SH-SY5Y (cell line): ENCODE measurements at regions not wholly inside any gene's neighbourhood (a gene's known extent, or its start where the extent isn't known, plus 50 kb on each side); places are given as distances from the start of the nearest gene placed in this dataset.
A peak's percentile ranks its signal among the peaks of the same experiment; 100 is the strongest.

Source experiments
- GATA2 ChIP-seq: IDR thresholded peaks from 2 replicates; pipeline ENCODE4 v1.6.1; 2011; ENCODE audit warnings: mild to moderate bottlenecking, low read depth, low read length
- GATA3 ChIP-seq: IDR thresholded peaks from 2 replicates; pipeline ENCODE4 v1.6.1; 2011; ENCODE audit warnings: low read depth, mild to moderate bottlenecking, low read length, moderate library complexity

DNA sequence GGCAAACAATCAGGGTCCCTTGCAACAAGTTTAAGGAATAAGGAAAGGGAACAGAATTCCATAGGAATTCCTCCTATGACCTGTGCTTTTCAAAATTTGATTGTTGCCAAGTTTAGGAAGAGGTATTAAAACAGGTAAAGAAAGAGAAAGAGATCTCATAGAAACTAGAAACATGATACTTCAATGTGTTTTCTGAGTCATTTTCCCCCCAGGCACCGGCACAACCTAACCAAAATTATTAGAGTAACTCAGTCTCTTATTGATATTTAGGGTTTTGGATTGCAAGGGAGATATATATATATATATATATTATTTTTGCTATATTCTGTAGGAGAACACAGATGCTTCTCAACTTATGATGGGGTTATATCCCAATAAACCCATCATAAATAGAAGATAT lies 278.0 kb upstream of the DKK2 start:
- no peak for TF ChIP-seq GATA3
- no peak for TF ChIP-seq GATA2

DNA sequence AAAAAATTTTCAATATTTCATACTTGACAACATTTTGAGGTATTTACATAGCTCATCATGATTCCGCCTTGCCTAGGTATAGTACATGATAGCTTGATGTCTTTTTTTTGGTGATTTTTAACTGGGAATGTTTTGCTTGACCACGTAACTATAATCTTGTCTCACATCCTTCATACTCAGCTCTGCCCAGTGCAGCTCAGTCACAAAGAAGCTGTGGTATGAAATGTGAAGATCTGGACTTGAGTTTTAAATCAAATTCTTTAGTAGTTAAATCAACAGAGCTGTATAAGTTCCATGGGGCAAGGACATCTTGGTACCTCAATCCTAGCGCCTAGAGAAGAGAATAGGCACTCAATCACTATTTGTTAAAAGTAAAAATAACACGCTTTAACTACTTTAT lies 276.3 kb upstream of the DKK2 start:
- TF ChIP-seq GATA3 (no peak), GATA2 (no peak)

DNA sequence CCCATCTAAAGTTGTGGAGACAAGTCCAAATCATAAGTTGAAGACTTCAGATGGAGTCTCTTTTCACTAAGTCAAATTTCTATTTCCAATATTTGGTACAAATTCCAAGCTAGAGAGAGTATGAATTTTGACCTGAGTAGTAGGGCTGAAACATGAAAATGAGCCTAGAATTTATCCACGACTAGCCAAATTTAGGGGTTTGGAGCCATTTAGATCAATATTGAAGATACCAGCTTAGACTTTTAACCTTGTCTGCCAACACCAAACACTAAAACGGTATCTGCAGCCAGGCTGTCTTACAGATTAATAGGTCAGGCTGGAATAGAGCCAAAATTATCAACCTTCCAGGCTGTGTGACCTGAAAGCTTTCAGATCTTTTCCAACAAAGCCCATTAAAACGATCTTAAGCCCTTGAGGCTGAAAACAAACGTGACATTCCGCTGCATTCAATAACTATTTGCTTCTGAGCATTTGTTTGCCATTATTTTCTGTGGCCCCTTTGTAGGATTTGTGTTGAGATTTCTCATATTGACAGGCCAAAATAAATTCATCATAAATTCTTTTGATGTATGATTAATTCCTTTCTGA lies 268.7 kb upstream of the DKK2 start:
- TF ChIP-seq GATA3 (peak; percentile 54; the same call in 1 of the 2 replicates), GATA2 (peak; percentile 74)

DNA sequence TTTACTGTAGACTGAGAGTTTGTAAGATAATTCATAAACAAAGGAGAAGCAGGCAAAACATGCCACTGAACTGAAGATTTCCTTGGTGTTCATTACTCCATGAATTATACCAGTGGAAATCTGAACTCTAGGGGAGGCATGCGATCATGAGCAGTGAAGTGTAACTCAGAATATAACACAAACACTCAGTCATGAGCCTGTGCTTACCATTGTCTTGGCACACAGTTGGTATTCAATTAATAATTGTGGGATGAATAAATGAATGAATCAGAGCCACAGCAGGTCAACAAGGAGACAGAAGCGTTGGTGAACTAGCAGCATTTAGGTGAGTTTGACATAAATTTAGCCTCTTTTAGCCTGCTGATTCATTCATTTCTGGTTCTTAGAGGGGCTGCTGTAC lies 263.5 kb upstream of the DKK2 start:
- TF ChIP-seq GATA2 (no peak), GATA3 (no peak)

DNA sequence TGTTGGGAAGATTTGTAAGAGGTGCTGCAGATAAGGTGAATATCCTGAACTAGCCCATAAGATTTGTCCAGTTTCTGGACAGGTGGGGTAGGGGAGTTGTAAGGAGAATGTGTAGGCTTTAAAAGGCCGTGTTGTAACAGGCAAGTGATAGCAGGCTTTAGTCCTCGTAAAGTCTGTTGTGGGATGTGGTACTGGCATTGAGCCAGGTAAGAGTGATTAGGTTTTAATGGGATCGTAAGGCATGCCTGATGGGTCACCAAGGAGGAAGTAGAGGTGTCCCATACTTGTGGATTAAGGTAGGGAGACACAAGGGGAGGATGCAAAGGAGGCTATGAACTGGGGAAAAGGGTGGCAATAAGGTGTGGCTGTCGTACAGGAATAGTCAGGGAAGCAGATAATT lies 256.9 kb upstream of the DKK2 start:
- TF ChIP-seq GATA2: no peak
- no peak for TF ChIP-seq GATA3

DNA sequence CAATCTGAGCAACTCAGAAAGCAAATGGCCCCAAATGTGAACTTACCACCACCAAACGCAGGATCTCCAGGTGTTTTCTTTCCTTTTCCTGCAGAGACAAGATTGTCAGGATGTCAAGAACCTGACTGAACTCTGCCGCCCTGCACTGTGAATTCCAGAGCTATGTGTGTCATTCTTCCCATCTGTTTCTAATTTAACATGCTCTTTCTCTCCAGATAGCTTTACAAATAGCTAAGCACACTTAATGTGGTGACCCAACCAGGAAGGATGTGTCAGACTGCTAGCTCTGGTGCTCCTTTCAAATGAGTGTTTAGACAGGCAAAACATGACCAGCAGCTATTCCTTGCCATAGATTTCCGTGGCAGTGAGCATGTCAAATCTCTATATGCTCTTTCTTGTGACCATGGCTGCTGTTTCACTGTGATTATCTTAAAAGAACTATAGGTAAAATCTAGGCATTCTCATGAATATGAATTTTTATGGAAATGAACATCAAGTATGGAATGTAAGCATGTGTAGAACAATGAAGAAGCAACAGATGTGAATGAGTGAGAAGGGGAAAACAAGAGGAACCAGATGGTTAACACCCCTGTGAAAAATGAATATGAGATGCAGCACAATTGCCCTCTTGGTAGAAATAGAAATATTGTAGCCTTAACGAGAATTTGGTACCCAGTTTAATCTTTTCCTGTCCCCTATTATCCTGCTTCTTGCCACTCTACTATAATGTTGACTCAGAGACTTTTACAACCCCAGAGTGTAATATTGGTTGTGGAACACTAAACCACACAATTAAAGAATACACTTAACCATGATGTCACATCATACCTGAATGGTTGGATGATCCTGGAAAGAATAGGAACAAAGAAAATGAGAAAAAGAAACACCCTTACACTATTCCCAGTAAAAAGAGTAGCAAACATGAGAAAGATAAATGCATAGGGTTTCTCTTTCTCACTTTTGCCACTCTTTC lies 247.8 kb upstream of the DKK2 start:
- no peak for TF ChIP-seq GATA3

DNA sequence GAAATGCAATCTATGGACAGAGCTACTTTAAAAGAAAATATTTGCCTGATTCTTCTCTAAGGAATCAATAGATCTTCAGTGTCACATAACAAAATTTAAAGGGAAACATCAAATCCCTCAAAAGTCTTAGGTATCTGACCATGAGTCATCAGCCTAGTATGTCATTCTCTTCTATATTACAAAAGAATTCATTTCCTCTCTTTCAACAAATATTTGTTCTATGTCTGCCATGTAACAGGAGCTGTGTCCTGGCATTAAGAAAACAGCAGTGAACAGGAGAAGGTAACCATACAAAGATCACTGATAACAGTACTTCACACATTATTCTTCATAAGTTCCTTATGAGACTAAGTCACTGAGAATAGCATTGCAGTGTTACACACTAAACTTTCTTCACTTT lies 243.6 kb upstream of the DKK2 start:
- TF ChIP-seq GATA2: no peak
- TF ChIP-seq GATA3: no peak

DNA sequence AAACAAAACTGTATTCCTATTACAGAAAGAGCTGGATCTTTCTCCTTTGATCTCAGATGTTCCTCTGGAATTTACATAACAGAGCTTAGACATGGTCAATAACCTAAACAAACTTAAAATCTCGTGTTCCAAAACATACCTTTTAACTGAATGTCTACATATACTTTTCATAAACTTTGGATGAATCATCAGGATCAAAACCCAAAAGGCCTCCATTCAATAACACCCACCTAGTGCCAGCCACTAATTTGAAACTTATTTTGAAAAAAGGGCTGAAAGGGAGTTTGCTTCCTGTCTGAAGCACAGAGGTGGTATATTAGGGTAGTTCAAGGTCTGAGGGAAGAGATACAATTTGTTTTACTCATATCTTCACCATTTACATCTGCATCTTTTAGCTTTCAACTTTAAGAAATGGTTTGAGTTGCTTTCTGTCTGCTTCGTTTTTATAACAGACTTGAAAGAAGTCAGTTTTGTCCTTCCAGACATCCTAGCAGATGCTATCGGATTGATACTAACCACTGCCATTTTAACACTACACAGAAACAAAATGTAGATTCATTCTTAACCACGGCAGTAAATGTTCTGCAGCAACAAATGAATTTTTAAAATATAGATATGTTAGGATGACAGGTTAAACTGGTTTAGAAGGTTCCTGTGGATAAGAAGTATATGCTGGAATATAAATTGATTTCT lies 242.8 kb upstream of the DKK2 start:
- TF ChIP-seq GATA2 (no peak), GATA3 (no peak)

DNA sequence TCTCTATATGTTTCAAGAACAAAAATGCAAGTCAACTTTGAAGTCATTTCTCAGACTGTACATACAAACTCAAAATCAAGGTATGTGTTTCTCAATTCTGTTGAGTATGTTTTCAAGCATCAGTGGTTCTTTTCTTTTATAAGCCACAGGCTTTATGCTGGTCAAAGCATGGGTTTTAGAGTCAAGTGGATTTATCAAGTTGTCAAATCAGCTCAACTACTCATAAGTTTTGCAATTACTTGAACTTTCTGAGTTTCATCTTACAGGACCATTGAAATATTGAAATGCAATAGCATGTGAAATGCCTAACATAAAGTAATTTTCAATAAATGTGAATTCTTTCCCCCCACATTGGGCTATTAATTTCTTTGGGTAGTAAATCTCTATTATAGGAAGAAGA lies 239.9 kb upstream of the DKK2 start:
- TF ChIP-seq GATA2 (no peak), GATA3 (no peak)

DNA sequence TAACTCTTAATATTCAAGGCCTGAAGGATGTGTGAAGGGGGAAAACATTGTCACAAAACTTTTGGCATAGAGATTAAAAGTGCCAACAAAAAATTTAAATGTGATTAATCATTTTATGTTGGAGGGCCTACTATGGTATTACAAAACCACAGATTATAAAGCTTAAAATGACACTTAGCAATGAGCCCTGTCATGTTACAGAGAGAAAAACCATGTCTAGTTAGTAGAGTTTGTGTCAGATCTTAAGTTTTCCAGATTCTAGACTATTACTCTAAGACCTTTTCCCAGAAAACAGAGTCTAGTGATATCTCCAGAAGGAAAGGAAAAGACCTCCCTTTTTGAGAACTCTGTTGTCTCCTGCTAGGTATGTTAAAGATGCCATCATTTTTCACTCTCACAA lies 239.1 kb upstream of the DKK2 start:
- TF ChIP-seq GATA3: no peak

DNA sequence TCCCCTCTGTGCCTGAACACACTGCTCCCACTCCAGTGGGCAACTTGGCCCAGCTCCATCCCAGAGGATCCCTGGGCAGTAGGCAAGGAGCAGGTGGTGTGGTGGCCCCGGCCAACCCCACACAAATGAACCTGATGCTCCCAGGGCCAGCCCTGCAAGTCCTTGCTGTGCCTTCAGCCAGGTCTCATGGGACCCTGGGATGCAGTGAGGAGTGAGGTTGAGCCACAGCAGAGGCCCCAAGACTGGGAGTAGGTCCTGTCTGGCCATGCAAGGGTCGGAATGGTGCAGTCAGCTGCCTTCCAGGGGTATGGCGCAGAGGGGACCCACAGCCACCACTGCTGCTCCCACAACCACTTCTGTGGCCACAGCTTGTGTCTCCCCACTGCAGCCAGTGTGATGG lies 234.5 kb upstream of the DKK2 start:
- no peak for TF ChIP-seq GATA3
- TF ChIP-seq GATA2: no peak

DNA sequence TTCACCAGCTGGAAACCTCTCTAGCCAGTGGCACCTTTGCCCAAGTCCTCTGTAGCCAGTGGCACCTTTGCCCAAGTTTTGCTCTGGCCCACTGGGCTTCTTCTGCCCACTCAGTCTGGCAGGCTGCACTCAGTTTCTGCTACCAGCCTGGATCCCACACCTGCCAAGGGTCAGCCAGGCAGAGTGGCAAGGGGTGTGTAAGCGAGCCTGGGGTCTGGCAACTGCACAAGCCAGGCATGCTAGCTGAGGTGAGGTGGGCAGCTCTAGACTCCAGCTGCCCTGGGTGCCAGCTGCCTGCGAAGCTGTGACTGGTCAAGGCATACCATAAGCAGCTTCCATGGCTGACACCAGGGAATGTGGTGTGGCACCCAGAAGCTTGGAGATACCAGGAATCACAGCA lies 233.1 kb upstream of the DKK2 start:
- TF ChIP-seq GATA2 (no peak), GATA3 (no peak)

DNA sequence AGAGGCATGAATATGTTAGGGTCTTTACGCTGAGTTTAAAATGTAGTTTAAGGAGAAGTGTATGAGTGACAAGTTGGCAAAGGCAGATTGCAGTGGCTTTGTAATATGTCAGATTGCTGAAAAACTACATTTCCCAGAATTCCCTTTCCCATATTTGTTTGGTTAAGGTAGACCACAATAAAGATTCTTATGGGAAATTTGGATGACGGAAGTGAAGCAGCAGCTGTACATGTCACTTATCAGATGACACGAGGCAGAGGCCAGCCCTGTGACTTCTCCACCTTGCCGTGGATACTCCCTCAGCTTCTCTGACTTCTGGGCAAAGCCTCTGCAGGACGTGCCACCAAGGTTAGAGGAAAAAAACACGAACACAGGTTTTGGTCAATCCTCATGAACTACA lies 229.7 kb upstream of the DKK2 start:
- TF ChIP-seq GATA3: no peak
- TF ChIP-seq GATA2: no peak

DNA sequence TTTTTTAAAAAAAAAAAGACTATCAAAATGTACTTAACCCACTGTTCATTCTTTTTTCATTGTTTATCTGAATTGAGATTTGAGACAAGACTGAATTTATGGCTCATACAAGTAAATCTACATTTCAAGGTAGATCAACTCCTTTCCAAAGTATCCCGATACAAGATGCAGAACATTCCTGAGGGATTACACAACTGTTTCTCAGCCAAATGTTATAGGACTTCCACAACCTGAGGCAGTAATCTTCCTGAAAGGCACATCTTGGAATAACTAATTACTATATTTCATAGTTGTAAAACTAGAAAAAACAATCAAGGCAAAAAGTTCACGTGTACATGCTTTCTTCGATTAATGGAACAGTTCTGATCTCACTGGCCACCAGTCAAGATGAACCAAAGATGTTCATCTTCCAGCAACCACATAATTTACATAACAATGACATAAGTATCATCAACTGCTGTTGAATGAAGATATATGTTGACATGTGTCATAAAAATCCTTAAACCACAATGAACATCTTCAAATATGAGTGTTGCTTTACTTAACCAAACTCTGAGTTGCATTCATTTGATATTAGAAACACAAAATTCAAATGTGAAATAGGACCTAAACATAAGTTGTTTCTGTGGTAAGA lies 225.2 kb upstream of the DKK2 start:
- TF ChIP-seq GATA3: no peak
- TF ChIP-seq GATA2: no peak
